HG03469 (cell line): ENCODE measurements at regions not wholly inside any gene's neighbourhood (a gene's known extent, or its start where the extent isn't known, plus 50 kb on each side); places are given as distances from the start of the nearest gene placed in this dataset.
"Not testable (repeated sequence)": the region's sequence is repeated elsewhere in the genome, so short reads cannot be mapped to it uniquely, and the experiment has no call there.

ENCODE experiments used
- ATAC-seq: cut with Tn5 transposase; IDR thresholded peaks from one replicate; pipeline ENCODE4 v1.9.1; 2021; ENCODE audit warnings: mild to moderate bottlenecking, moderate library complexity, moderate number of reproducible peaks; ENCODE audit not compliant: unreplicated experiment

GRCh38 chr2:56768973-56769372 is 585.2 kb downstream of the CCDC85A start:
- ATAC-seq, result no peak

- ATAC-seq, result no peak
Observed at GRCh38 chr2:56770490-56770889, 586.7 kb downstream of the CCDC85A start.

- ATAC-seq, result no peak
Observed at GRCh38 chr2:56784046-56784445, 600.3 kb downstream of the CCDC85A start.

- ATAC-seq, result no peak
Observed at GRCh38 chr2:56801214-56801613, 617.4 kb downstream of the CCDC85A start.

DNA sequence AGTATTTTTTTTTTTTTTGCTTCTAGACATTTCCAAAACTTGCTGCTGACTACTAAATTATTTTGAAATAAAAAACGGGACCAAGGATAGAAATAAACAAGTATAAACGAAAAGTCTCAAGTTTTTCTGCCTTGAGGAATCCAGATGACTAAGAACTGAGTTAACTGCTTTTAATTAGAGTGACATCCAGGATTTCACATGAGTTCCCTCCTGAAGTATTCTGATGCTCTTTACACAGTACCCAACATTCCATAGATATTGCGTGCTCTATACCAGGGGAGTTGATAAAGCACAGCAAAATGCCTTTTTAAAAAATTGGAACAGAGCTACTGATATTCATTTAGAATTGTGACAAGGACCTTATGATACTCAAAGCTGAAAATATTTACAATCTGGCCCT is 618.0 kb downstream of the CCDC85A start:
- no peak for ATAC-seq

DNA sequence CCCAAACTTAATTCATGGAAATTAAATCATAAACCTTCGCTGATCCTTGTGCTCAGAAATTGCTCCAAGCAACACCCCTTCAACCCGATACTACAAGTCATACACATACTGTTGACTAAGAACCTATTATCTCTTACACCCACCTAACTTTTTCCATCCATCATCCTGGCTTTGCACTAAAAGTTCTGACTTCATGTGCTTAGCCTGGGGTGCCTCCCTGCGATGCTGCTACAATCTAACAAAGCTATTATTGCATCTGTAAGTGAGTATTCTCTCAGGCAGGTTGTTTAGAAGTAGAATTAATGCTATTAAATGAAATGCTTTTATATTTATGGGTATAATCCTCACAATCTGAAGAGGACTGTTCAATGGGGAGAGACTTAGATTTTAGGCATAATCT is 619.8 kb downstream of the CCDC85A start:
- no peak for ATAC-seq

DNA sequence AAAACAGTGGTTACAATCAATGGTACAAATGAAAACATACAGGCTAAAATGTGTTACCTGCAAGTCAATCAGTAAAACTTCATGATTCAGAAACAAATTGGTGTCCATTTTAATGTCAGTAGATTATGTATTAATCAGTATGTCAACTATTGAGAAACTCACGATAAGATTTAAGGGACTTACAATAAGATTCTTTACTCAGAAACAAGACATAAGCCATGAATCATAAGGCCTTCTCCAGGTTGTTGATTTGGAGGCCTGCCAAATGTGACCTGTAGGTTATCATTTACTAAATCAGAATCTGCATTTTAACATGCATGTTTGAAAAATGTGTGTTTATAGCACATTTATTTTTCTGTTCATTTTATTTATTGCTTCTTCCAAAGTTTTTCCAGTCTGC is 623.1 kb downstream of the CCDC85A start:
- ATAC-seq, result no peak

DNA sequence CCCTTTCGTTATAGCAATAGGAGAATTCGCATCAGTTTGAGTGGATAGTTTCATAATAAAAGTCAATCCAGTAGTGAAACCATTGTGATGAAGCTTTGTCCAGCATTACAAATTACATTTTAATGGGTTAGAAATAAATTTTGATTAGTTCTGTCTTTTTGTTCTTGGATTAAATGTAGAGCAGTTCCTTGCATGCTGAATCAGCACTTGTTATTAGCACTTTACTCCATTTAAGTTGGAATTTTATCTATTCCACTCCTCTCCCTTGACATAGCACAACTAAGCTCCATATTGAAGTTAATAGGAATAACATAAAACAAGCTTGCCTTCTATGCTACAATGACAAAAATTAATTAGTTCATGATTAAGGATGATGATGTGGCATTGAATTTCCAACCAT is 624.1 kb downstream of the CCDC85A start:
- no peak for ATAC-seq

DNA sequence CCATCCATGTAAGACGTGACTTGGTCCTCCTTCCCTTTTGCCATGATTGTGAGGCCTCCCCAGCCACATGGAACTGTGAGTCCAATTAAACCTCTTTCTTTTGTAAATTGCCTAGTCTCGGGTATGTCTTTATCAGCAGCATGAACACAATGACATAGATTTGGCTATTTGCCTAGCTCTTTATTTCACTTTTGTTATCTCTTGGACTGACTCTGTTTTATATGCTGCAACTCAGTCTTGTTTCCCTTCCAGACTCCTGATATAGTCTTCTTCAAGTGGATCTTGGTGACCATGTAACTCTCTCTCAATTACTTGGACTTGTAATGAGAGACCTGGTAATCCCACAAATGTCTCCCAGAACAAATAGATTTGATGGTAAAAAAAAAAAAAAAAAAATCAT is 627.6 kb downstream of the CCDC85A start:
- no peak for ATAC-seq

GRCh38 chr2:56812432-56812831 is 628.6 kb downstream of the CCDC85A start:
- ATAC-seq, result no peak

DNA sequence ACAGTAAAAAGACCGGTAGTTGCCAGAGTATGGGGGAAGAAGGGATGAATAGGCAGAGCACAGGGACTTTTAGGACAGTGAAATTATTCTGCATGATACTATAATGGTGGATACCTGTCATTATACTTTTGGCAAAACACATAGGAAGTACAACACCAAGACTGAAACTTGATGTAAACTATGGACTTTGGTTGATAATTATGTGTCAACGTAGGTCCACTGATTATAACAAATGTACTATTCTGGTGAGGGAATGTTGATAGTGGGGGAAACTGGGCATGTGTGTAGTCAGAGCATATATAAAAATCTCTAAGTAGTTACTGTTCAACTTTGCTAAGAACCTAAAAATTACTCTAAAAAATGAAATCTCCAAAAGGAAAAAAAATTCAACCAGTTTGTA is 629.7 kb downstream of the CCDC85A start:
- ATAC-seq, result no peak

DNA sequence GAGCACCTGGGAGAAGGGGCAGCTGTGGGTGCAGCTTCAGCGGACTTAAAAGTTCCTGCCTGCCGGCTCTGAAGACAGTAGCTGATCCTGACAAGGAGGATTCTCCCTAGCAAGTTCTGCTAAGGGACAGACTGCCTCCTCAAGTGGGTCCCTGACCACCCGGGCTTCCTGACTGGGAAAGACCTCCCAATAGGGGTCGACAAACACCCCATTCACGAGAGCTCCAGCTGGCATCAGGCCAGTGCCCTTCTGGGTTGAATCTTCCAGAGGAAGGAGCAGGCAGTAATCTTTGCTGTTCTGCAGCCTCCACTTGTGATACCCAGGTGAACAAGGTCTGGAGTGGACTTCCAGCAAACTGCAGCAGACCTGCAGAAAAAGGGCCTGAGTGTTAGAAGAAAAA is 632.9 kb downstream of the CCDC85A start:
- no peak for ATAC-seq

GRCh38 chr2:56831780-56832179 is 648.0 kb downstream of the CCDC85A start:
- ATAC-seq, result no peak

- ATAC-seq, result no peak
Observed at GRCh38 chr2:56834686-56835085, 650.9 kb downstream of the CCDC85A start.

- ATAC-seq, result not testable (repeated sequence)
Observed at GRCh38 chr2:56840009-56840408, 656.2 kb downstream of the CCDC85A start.

- no peak for ATAC-seq
Observed at GRCh38 chr2:56860991-56861390, 677.2 kb downstream of the CCDC85A start.

DNA sequence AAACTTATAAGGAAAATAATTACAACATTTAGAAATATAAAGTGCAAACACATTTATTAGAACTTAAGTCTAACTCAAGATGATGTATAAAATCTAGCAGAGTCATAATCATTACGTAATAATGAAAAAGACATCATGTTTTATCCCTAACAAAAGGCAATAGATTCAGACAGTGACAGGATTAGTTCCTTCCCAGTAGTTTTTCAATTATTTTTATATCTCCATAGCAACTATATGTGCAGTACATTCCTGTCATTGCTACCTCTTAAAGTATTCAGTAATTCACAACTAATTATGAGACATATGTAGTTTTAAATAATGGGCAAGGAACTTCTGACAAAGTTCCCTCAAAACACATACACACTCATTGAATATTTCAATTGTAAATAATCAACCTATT is 687.9 kb downstream of the CCDC85A start:
- ATAC-seq, result no peak

DNA sequence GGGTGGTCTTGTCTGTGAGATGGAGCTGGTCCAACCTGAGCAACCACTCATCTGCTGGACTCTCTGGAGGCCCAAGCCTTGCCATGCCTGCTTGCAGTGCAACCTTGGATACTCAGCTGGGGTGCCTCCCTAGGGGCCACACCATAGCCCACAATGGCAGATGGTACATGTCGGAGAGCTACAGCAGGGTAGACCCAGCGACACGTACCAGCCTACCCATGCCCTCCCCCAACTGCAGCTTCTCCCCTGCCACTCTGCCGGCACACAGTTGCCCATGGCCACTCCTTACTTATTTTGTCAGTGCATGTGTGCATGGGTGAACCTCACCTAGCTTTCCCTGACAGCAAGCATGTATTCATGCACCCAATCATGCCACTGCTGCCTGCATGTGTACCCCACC is 690.9 kb downstream of the CCDC85A start:
- no peak for ATAC-seq

DNA sequence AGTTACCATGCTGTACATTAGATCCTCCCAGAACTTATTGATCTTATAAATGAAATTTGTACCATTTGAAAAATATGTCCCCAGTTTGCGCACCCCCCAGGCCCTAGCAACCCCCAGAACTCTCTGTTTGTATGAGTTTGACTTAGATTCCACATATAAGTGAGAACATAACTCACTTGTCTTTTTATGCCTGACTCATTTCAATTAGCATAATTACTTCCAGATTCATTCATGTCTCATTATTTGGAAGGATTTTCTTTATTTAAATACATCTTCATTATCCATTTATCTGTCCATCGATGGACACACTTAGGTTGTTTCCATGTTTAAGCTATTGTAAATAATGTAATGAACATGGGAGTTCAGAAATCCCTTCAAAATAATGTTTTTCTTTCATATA is 705.9 kb downstream of the CCDC85A start:
- no peak for ATAC-seq

DNA sequence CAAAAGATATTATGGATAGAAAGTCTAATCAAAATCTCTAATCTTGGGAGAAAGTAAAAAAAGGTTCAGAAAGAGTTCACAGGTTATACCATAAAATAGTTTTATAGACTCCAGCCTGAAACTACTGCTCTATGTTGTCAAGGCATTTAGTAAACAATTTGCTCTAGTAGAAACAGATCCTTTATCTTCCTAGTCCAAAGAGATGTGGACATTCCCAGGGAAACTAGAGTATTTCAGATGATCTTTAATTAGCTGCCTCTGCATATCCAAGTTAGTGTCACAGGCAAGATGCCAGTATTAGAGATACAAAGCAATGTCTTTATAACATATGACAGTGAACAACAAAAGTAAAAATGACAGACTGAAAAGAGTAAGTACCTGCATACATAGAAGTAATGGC is 708.6 kb downstream of the CCDC85A start:
- ATAC-seq, result no peak

DNA sequence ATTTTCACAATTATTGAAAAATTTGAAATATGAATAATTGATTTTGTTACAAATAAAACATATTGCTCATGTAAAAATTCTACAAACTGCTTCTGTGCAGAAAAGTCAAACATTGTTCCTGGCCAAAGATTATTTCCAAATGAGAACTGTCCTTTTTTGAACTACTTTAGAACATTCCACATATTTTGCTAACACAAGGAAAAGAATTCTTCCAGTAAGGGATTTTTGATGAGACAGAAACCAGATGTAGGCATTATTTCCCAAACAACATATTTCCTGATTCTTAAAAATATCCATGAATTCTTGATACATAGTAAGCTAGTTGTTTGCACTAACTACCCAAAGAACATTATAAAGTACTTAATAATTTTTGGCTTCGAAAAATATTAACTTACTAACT is 715.2 kb downstream of the CCDC85A start:
- ATAC-seq, result no peak

- no peak for ATAC-seq
Observed at GRCh38 chr2:56912490-56912889, 728.7 kb downstream of the CCDC85A start.

GRCh38 chr2:56918790-56919189 is 735.0 kb downstream of the CCDC85A start:
- no peak for ATAC-seq

DNA sequence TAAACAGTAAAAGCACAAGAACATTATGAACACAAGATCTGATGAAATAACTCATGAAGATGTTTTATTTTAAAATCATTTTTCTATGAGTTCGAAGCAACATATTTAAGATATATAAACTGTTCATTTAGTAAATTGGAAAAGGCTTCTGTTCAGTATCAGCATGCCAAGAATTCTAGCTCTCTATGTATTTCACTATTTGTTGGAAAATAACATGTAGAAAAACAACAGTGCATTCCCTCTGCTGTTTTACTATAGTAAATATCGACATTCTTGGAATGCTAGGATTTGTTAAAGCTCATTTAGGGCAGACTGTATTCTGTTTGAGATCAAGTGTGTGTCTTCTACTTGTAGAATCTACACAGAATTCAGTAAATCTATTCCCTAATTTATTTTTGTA is 750.2 kb downstream of the CCDC85A start:
- ATAC-seq, result no peak
